PC-9 (cell line): ENCODE measurements at regions not wholly inside any gene's neighbourhood (a gene's known extent, or its start where the extent isn't known, plus 50 kb on each side); places are given as distances from the start of the nearest gene placed in this dataset.

ENCODE experiments used
- CTCF ChIP-seq: fragments of 200-600 bp; sonication (generic); conservative IDR thresholded peaks from 2 replicates; pipeline ENCODE4 v1.6.1; 2017; ENCODE audit warnings: mixed run types, antibody characterized with exemption, mild to moderate bottlenecking, moderate library complexity
- EZH2 ChIP-seq: fragments of 200-600 bp; sonication (generic); IDR thresholded peaks from 2 replicates; pipeline ENCODE4 v1.8.0; 2017; ENCODE audit warnings: antibody characterized with exemption, low read depth

GRCh38 chr21:19130379-19131028, 726.9 kb upstream of the TMPRSS15 start:
- TF ChIP-seq CTCF: no peak
- TF ChIP-seq EZH2: no peak
